Pancreas (tissue), 10 donors: ENCODE measurements at regions not wholly inside any gene's neighbourhood (a gene's known extent, or its start where the extent isn't known, plus 50 kb on each side); places are given as distances from the start of the nearest gene placed in this dataset.

Experiments
- ATAC-seq, 4 donors: fragments of 200-7000 bp; cut with Tn5 transposase; one replicate each; pipeline versions ENCODE4 v1.8.0 to v1.9.1; 2020; ENCODE audit warnings: mild to moderate bottlenecking in 4 of 4, moderate library complexity in 4 of 4
- DNase-seq, 6 donors: peaks; one replicate each; pipeline ENCODE4 v3.0.0-alpha.2; 2020
- FAIRE-seq: peaks from 2 replicates; lab custom pipeline; 2012; peaks lifted over from hg19 to GRCh38; lab: Jason Lieb, UNC
- H3K27ac ChIP-seq, 4 donors: fragments of 200-600 bp; sonication (generic); 1 replicate in 3 of 4; 2 replicates in 1 of 4; pipeline versions ENCODE4 v1.5.0 to v1.8.0; 2020
- H3K27me3 ChIP-seq, 4 donors: fragments of 200-600 bp; one replicate each; pipeline ENCODE4 v1.8.0; 2021
- H3K36me3 ChIP-seq, 3 donors: fragments of 200-600 bp; sonication (generic) in 1 of 3; one replicate each; pipeline versions ENCODE4 v1.5.0 to v1.8.0; 2020 to 2021
- H3K4me1 ChIP-seq, 3 donors: fragments of 200-600 bp; one replicate each; pipeline ENCODE4 v1.8.0; 2021
- H3K4me3 ChIP-seq, 4 donors: fragments of 200-600 bp; sonication (generic) in 2 of 4; one replicate each; pipeline versions ENCODE4 v1.5.0 to v1.8.0; 2020 to 2021
- H3K9me3 ChIP-seq, 4 donors: fragments of 200-600 bp; one replicate each; pipeline ENCODE4 v1.8.0; 2021
- CTCF ChIP-seq, 4 donors: fragments of 200-600 bp; sonication (generic) in 3 of 4; IDR thresholded peaks; one replicate each; pipeline versions ENCODE4 v1.5.0 to v1.8.0; 2021; ENCODE audit warnings: antibody characterized with exemption in 4 of 4
- WGBS, 2 donors: extraction: QIAGEN DNeasy Blood & Tissue Kit; methylation state at CpG; one replicate each; pipeline ENCODE4 v1.1.7; 2013; 5-methylcytosine and 5-hydroxymethylcytosine counted together
- intact Hi-C, 3 donors: fragments of 100-400 bp; cut with DNase I; formaldehyde crosslinking; loops; one replicate each; pipeline versions ENCODE4 v1.11.1 to v1.14.2; 2022
- donor health status: healthy with polysubstance abuse.
- donor health status: DM: no; HTN: no; CAD: no; lungs with moderate emphysema.
- donor health status: DM: no; HTN: no; CAD: no.
- donor health status: control.
- donor health status: control.
- donor health status: Bipolar disorder and iron deficiency.
- donor health status: DM: yes; HTN: yes; CAD: no.
- donor health status: DM: no; HTN: no; CAD: no.
- donor health status: DM: no; HTN: no; CAD: no.
- donor health status: DM: yes; HTN: yes; CAD: no.

GRCh38 chr14:26965490-26965889 lies 367.7 kb upstream of the NOVA1 start:
- intact Hi-C loops: no loop called here
- DNase-seq (no peak), FAIRE-seq (no peak), ATAC-seq (no peak)
- no peak overlapping the region for H3K4me3 ChIP-seq
- WGBS, 2 donors: 66 to 69% methylated on average over 7 of the region's 7 CpGs
- no peak overlapping the region for H3K27ac ChIP-seq
- no peaks in the 10 kb centered on the region for H3K4me1 ChIP-seq
- H3K27me3 ChIP-seq: peaks cover 0 to 5% (median 0%) of the 10 kb centered on the region in 4 donors
- no peak for TF ChIP-seq CTCF (IDR thresholded peaks at IDR 0.05)
- H3K9me3 ChIP-seq: no peaks in the 10 kb centered on the region
- H3K36me3 ChIP-seq: no peaks in the 10 kb centered on the region

- Histone ChIP-seq H3K27me3 (peaks cover 0 to 5% (median 0%) of the 10 kb centered on the region in 4 donors), H3K9me3 (no peaks in the 10 kb centered on the region), H3K4me3 (no peak overlapping the region), H3K4me1 (no peaks in the 10 kb centered on the region), H3K36me3 (no peaks in the 10 kb centered on the region), H3K27ac (no peak overlapping the region)
- DNase-seq: no peak
- FAIRE-seq: no peak
- intact Hi-C loops: no loop called here
- WGBS, 2 donors: 13 to 14% methylated on average over 3 of the region's 3 CpGs
- ATAC-seq: peak in 3 of 4 donors; percentile 41 to 62 (median 60)
- TF ChIP-seq CTCF (IDR thresholded peaks at IDR 0.05): no peak
Measured at GRCh38 chr14:26966908-26967307, 369.1 kb upstream of the NOVA1 start.

- no peaks in the 10 kb centered on the region for H3K4me1 ChIP-seq
- H3K27ac ChIP-seq: no peak overlapping the region
- WGBS, 2 donors: 42 to 43% methylated on average over 1 of the region's 1 CpG
- no peaks in the 10 kb centered on the region for H3K9me3 ChIP-seq
- DNase-seq (no peak), ATAC-seq (no peak), FAIRE-seq (no peak)
- H3K36me3 ChIP-seq: no peaks in the 10 kb centered on the region
- H3K27me3 ChIP-seq: no peaks in the 10 kb centered on the region
- intact Hi-C loops: no loop called here
- no peak for TF ChIP-seq CTCF (IDR thresholded peaks at IDR 0.05)
- H3K4me3 ChIP-seq: no peak overlapping the region
Measured at GRCh38 chr14:26974965-26975364, 377.1 kb upstream of the NOVA1 start.

- Histone ChIP-seq H3K36me3 (no peaks in the 10 kb centered on the region), H3K4me3 (no peak overlapping the region), H3K9me3 (no peaks in the 10 kb centered on the region), H3K27ac (no peak overlapping the region), H3K4me1 (no peaks in the 10 kb centered on the region), H3K27me3 (no peaks in the 10 kb centered on the region)
- DNase-seq (no peak), FAIRE-seq (no peak), ATAC-seq (no peak)
- WGBS, 2 donors: 71 to 82% methylated on average over 5 of the region's 5 CpGs
- no peak for TF ChIP-seq CTCF (IDR thresholded peaks at IDR 0.05)
- intact Hi-C loops: loop anchor here in 1 of 3 donors (10.0 kb wide), 1 partner anchor 587 kb away; no protein-coding TSS in a partner anchor
Measured at GRCh38 chr14:26982071-26982470, 384.2 kb upstream of the NOVA1 start.

GRCh38 chr14:26984311-26985177 lies 386.7 kb upstream of the NOVA1 start:
- Histone ChIP-seq H3K9me3 (no peaks in the 10 kb centered on the region), H3K4me1 (no peaks in the 10 kb centered on the region), H3K4me3 (no peak overlapping the region), H3K27ac (no peak overlapping the region), H3K36me3 (no peaks in the 10 kb centered on the region), H3K27me3 (no peaks in the 10 kb centered on the region)
- TF ChIP-seq CTCF (IDR thresholded peaks at IDR 0.05): peak; percentile 49 to 67 (median 57)
- FAIRE-seq (peak; percentile 91), ATAC-seq (peak; percentile 69 to 88 (median 82)), DNase-seq (peak in 5 of 6 donors; percentile 34 to 61 (median 49))
- 29 to 30% methylated on average over 9 of the region's 9 CpGs for WGBS, 2 donors
- intact Hi-C loops: loop anchor here in 1 of 3 donors (10.0 kb wide), 1 partner anchor 590 kb away; no protein-coding TSS in a partner anchor
